ENCODE measurements at regions not wholly inside any gene's neighbourhood (a gene's known extent, or its start where the extent isn't known, plus 50 kb on each side); places are given as distances from the start of the nearest gene placed in this dataset.

DNA sequence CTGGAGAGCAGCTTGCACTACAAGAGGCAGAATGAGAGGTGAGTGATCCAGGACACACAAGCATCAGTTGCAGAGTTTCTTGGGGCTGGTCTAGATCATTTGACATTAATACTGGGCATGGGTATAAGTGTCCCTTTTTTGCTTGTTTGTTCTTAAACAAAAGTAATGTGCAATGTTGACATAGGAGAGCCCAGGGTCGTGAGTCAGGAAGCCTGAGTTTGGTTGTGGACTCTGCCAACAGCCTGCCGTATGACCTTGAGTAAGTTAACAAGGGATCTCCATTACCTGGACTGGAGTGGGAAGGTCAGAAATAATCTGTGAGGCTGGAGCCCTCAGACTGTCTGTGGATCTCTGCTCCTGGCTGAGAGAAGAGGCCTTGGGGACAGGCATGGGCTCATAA is 170.3 kb downstream of the KCNA5 start:
- H3K36me3 ChIP-seq (replicated peaks; ENCODE audit: insufficient read depth, low read depth): no peaks in the 10 kb centered on the region
- DNase-seq (ENCODE audit: low spot score): no peak
- no peaks in the 10 kb centered on the region for H3K27me3 ChIP-seq
- H2AFZ ChIP-seq: no peak overlapping the region
- H3K9me2 ChIP-seq (replicated peaks; ENCODE audit: insufficient read depth): no peaks in the 10 kb centered on the region
- no peak overlapping the region for H3K27ac ChIP-seq
- WGBS (ENCODE audit: low lambda C conversion rate, missing lambda C conversion rate): 74% methylated on average over 2 of the region's 2 CpGs
- H3K79me2 ChIP-seq: no peaks in the 10 kb centered on the region
- no peaks in the 10 kb centered on the region for H3K4me1 ChIP-seq (ENCODE audit: insufficient read depth)
- no peaks in the 10 kb centered on the region for H4K20me1 ChIP-seq (ENCODE audit: insufficient read depth, poor library complexity, severe bottlenecking)
- H3K4me2 ChIP-seq: no peak overlapping the region
- H3K4me3 ChIP-seq: no peak overlapping the region
- TF ChIP-seq CTCF (IDR thresholded peaks at IDR 0.05; ENCODE audit: poor library complexity) (no peak), EZH2 (IDR thresholded peaks at IDR 0.05; ENCODE audit: borderline replicate concordance) (no peak), EZH2phosphoT487 (IDR thresholded peaks at IDR 0.05; ENCODE audit: low read depth, severe bottlenecking, unreplicated experiment) (no peak)
- H3K9me3 ChIP-seq (ENCODE audit: low read depth): no peaks in the 10 kb centered on the region

DNA sequence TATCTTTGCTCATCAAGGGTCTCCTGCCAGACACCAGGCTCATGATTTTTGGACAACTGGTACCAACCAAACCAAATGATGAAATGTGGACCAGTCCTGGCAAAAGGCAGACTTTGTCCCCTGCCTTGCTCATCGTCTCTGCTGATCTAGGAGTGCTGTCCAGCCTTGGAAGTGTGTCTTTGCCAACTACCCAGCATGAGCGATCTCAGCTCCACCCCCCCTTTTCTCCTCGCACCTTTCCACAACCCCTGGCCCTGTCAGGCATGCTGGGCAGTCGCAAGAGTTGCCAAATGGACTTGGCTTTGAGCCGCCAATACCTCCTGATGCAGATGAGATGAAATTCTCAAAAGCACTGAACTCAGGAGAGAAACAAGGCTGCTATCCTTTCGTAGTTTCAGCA is 174.3 kb downstream of the KCNA5 start:
- Histone ChIP-seq H3K36me3 (replicated peaks; ENCODE audit: insufficient read depth, low read depth) (no peaks in the 10 kb centered on the region), H3K4me1 (ENCODE audit: insufficient read depth) (no peaks in the 10 kb centered on the region), H4K20me1 (ENCODE audit: insufficient read depth, poor library complexity, severe bottlenecking) (no peaks in the 10 kb centered on the region), H3K27me3 (no peaks in the 10 kb centered on the region), H3K4me2 (no peak overlapping the region), H3K4me3 (no peak overlapping the region), H3K27ac (no peak overlapping the region), H3K9me2 (replicated peaks; ENCODE audit: insufficient read depth) (no peaks in the 10 kb centered on the region), H2AFZ (no peak overlapping the region), H3K79me2 (no peaks in the 10 kb centered on the region), H3K9me3 (ENCODE audit: low read depth) (no peaks in the 10 kb centered on the region)
- 89% methylated on average over 6 of the region's 6 CpGs for WGBS (ENCODE audit: low lambda C conversion rate, missing lambda C conversion rate)
- DNase-seq (ENCODE audit: low spot score): no peak
- TF ChIP-seq CTCF (IDR thresholded peaks at IDR 0.05; ENCODE audit: poor library complexity) (no peak), EZH2 (IDR thresholded peaks at IDR 0.05; ENCODE audit: borderline replicate concordance) (no peak), EZH2phosphoT487 (IDR thresholded peaks at IDR 0.05; ENCODE audit: low read depth, severe bottlenecking, unreplicated experiment) (no peak)

DNA sequence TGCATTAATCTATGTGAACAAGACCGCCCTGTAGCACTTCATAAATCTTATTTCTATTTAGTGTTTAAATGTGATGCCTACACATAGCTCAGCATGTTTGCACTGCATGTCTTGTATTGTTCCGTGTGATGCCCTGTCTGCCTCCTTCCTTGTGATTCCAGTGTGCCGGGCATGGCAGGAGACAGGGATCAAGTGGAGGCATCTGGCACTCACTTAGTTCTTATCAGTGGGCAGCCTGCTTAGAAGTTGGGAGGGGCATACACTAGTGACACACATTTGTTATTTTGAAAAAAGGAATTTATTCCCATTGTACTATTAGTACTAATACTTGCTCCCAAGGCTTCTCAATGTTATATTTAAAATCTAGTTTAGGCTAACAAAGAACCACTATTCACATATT is 176.4 kb downstream of the KCNA5 start:
- no peaks in the 10 kb centered on the region for H3K79me2 ChIP-seq
- H3K27ac ChIP-seq: no peak overlapping the region
- H2AFZ ChIP-seq: no peak overlapping the region
- TF ChIP-seq CTCF (IDR thresholded peaks at IDR 0.05; ENCODE audit: poor library complexity) (no peak), EZH2 (IDR thresholded peaks at IDR 0.05; ENCODE audit: borderline replicate concordance) (no peak), EZH2phosphoT487 (IDR thresholded peaks at IDR 0.05; ENCODE audit: low read depth, severe bottlenecking, unreplicated experiment) (no peak)
- H3K4me2 ChIP-seq: no peak overlapping the region
- no peaks in the 10 kb centered on the region for H4K20me1 ChIP-seq (ENCODE audit: insufficient read depth, poor library complexity, severe bottlenecking)
- no peak overlapping the region for H3K4me3 ChIP-seq
- no peaks in the 10 kb centered on the region for H3K36me3 ChIP-seq (replicated peaks; ENCODE audit: insufficient read depth, low read depth)
- no peaks in the 10 kb centered on the region for H3K9me3 ChIP-seq (ENCODE audit: low read depth)
- H3K9me2 ChIP-seq (replicated peaks; ENCODE audit: insufficient read depth): no peaks in the 10 kb centered on the region
- WGBS (ENCODE audit: low lambda C conversion rate, missing lambda C conversion rate): 79% methylated on average over 3 of the region's 3 CpGs
- no peaks in the 10 kb centered on the region for H3K4me1 ChIP-seq (ENCODE audit: insufficient read depth)
- no peak for DNase-seq (ENCODE audit: low spot score)
- H3K27me3 ChIP-seq: no peaks in the 10 kb centered on the region

- TF ChIP-seq CTCF (IDR thresholded peaks at IDR 0.05; ENCODE audit: poor library complexity): no peak
- no peak for TF ChIP-seq EZH2 (IDR thresholded peaks at IDR 0.05; ENCODE audit: borderline replicate concordance)
- TF ChIP-seq EZH2phosphoT487 (IDR thresholded peaks at IDR 0.05; ENCODE audit: low read depth, severe bottlenecking, unreplicated experiment): no peak
- no peaks in the 10 kb centered on the region for H3K79me2 ChIP-seq
- H4K20me1 ChIP-seq (ENCODE audit: insufficient read depth, poor library complexity, severe bottlenecking): no peaks in the 10 kb centered on the region
- no peaks in the 10 kb centered on the region for H3K4me1 ChIP-seq (ENCODE audit: insufficient read depth)
- no peak for DNase-seq (ENCODE audit: low spot score)
- no peaks in the 10 kb centered on the region for H3K27me3 ChIP-seq
- H3K9me2 ChIP-seq (replicated peaks; ENCODE audit: insufficient read depth): no peaks in the 10 kb centered on the region
- no peak overlapping the region for H3K4me3 ChIP-seq
- no peak overlapping the region for H3K27ac ChIP-seq
- no peak overlapping the region for H2AFZ ChIP-seq
- no peaks in the 10 kb centered on the region for H3K36me3 ChIP-seq (replicated peaks; ENCODE audit: insufficient read depth, low read depth)
- no peaks in the 10 kb centered on the region for H3K9me3 ChIP-seq (ENCODE audit: low read depth)
- H3K4me2 ChIP-seq: no peak overlapping the region
- 68% methylated on average over 3 of the region's 3 CpGs for WGBS (ENCODE audit: low lambda C conversion rate, missing lambda C conversion rate)
Observed at GRCh38 chr12:5220835-5221234, 177.2 kb downstream of the KCNA5 start.
